ENCODE measurements at regions not wholly inside any gene's neighbourhood (a gene's known extent, or its start where the extent isn't known, plus 50 kb on each side); places are given as distances from the start of the nearest gene placed in this dataset.

- TF ChIP-seq, protein P1, sequence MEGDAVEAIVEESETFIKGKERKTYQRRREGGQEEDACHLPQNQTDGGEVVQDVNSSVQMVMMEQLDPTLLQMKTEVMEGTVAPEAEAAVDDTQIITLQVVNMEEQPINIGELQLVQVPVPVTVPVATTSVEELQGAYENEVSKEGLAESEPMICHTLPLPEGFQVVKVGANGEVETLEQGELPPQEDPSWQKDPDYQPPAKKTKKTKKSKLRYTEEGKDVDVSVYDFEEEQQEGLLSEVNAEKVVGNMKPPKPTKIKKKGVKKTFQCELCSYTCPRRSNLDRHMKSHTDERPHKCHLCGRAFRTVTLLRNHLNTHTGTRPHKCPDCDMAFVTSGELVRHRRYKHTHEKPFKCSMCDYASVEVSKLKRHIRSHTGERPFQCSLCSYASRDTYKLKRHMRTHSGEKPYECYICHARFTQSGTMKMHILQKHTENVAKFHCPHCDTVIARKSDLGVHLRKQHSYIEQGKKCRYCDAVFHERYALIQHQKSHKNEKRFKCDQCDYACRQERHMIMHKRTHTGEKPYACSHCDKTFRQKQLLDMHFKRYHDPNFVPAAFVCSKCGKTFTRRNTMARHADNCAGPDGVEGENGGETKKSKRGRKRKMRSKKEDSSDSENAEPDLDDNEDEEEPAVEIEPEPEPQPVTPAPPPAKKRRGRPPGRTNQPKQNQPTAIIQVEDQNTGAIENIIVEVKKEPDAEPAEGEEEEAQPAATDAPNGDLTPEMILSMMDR (conservative IDR thresholded peaks at IDR 0.05) = no peak
- H3K36me3 Mint-ChIP-seq = no peaks in the 10 kb centered on the region
- no peak for DNase-seq (ENCODE audit: extremely low spot score, unreplicated experiment)
- H3K4me3 Mint-ChIP-seq = no peak overlapping the region
- peaks cover 3% of the 10 kb centered on the region for H3K27me3 Mint-ChIP-seq
- no peak overlapping the region for H3K27ac Mint-ChIP-seq
- H3K4me1 Mint-ChIP-seq (ENCODE audit: unreplicated experiment) = peaks cover 4% of the 10 kb centered on the region
- no peaks in the 10 kb centered on the region for H3K9me3 Mint-ChIP-seq
Observed at GRCh38 chr3:16801698-16802097, 83.1 kb upstream of the PLCL2 start.

DNA sequence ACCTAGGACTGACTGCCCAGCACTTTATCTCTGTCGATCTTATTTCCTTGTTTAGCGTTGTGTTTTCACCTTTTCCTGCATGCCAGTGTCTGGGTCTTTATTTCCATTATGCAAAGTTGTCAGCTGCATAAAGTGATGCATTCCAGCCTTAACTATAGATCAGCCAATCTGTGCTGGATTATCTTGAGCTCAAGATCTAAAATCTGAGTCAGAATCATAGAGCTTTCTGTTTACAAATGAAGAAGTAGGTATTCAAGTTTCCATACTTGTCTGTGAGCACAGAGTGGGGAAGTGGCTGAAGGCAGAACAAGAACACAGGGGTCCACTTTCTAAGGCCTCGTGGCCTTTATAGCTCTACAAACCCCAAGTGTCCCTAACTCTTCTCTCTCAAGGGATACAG, 82.4 kb upstream of the PLCL2 start:
- TF ChIP-seq, protein P1 (conservative IDR thresholded peaks at IDR 0.05) = no peak
- no peaks in the 10 kb centered on the region for H3K36me3 Mint-ChIP-seq
- H3K9me3 Mint-ChIP-seq = no peaks in the 10 kb centered on the region
- H3K4me1 Mint-ChIP-seq (ENCODE audit: unreplicated experiment) = peaks cover 4% of the 10 kb centered on the region
- no peak overlapping the region for H3K4me3 Mint-ChIP-seq
- no peak for DNase-seq (ENCODE audit: extremely low spot score, unreplicated experiment)
- peaks cover 3% of the 10 kb centered on the region for H3K27me3 Mint-ChIP-seq
- H3K27ac Mint-ChIP-seq = no peak overlapping the region

DNA sequence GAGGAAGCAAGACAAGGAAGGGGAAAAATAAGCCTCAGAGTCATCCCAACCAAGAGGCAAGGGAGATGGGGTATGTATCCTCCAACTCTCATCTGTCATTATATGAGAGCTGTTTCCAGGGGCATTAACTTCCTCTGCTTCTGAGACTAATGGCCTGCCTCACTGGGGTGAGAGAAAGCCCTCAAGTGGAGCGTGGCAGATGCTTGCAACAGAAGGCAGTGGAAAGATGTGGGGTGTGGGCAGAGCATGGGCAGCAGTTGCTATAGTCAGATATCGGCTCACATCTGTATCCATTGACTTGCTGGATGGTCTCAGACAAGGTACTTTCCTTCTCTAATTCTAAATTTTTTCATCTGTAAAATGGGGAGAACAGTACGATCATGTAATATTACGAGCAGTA, 81.7 kb upstream of the PLCL2 start:
- Mint-ChIP-seq H3K36me3 (no peaks in the 10 kb centered on the region), H3K4me3 (no peak overlapping the region), H3K4me1 (ENCODE audit: unreplicated experiment) (peaks cover 4% of the 10 kb centered on the region), H3K27me3 (peaks cover 4% of the 10 kb centered on the region), H3K27ac (no peak overlapping the region), H3K9me3 (no peaks in the 10 kb centered on the region)
- TF ChIP-seq, protein P1 (conservative IDR thresholded peaks at IDR 0.05) = no peak
- DNase-seq (ENCODE audit: extremely low spot score, unreplicated experiment) = no peak

GRCh38 chr3:16807391-16807790, 77.4 kb upstream of the PLCL2 start:
- Mint-ChIP-seq H3K4me1 (ENCODE audit: unreplicated experiment) (no peaks in the 10 kb centered on the region), H3K27ac (no peak overlapping the region), H3K27me3 (peaks cover 8% of the 10 kb centered on the region), H3K4me3 (no peak overlapping the region), H3K9me3 (no peaks in the 10 kb centered on the region), H3K36me3 (no peaks in the 10 kb centered on the region)
- DNase-seq (ENCODE audit: extremely low spot score, unreplicated experiment) = no peak
- TF ChIP-seq, protein P1 (conservative IDR thresholded peaks at IDR 0.05) = no peak

- Mint-ChIP-seq H3K27me3 (peaks cover 8% of the 10 kb centered on the region), H3K36me3 (no peaks in the 10 kb centered on the region), H3K9me3 (no peaks in the 10 kb centered on the region), H3K4me3 (no peak overlapping the region), H3K4me1 (ENCODE audit: unreplicated experiment) (no peaks in the 10 kb centered on the region), H3K27ac (no peak overlapping the region)
- TF ChIP-seq, protein P1 (conservative IDR thresholded peaks at IDR 0.05) = no peak
- DNase-seq (ENCODE audit: extremely low spot score, unreplicated experiment) = no peak
Observed at GRCh38 chr3:16808393-16809107, 76.2 kb upstream of the PLCL2 start.

Measured in type B pancreatic cell (in vitro differentiated cells).